Loucy (cell line): ENCODE measurements at regions not wholly inside any gene's neighbourhood (a gene's known extent, or its start where the extent isn't known, plus 50 kb on each side); places are given as distances from the start of the nearest gene placed in this dataset.
A peak's percentile ranks its signal among the peaks of the same experiment; 100 is the strongest.

Experiments
- H2AFZ ChIP-seq: fragments of 200-600 bp; sonication (generic); 2 replicates; pipeline ENCODE4 v1.6.0; 2016; ENCODE audit warnings: antibody characterized with exemption, mild to moderate bottlenecking, low read length, moderate library complexity
- H3F3A ChIP-seq: fragments of 200-600 bp; 2 replicates; pipeline ENCODE4 v1.6.0; 2016; ENCODE audit warnings: antibody characterized with exemption, low read depth, mild to moderate bottlenecking
- H3K27me3 ChIP-seq: fragments of 200-600 bp; sonication (generic); 2 replicates; pipeline ENCODE4 v1.6.1; 2014; ENCODE audit warnings: low read length, mild to moderate bottlenecking; ENCODE audit not compliant: insufficient read depth, poor library complexity, severe bottlenecking
- H3K36me3 ChIP-seq: fragments of 200-600 bp; sonication (generic); 2 replicates; pipeline ENCODE4 v1.6.1; 2016; ENCODE audit warnings: low read length; ENCODE audit not compliant: insufficient read depth
- H3K4me1 ChIP-seq: fragments of 200-600 bp; sonication (generic); 2 replicates; pipeline ENCODE4 v1.5.1; 2014; ENCODE audit warnings: low read length, mild to moderate bottlenecking; ENCODE audit not compliant: insufficient read depth, poor library complexity, severe bottlenecking
- H3K4me2 ChIP-seq: fragments of 200-600 bp; sonication (generic); 2 replicates; pipeline ENCODE4 v1.6.0; 2014; ENCODE audit warnings: antibody characterized with exemption, low read length, low read depth, mild to moderate bottlenecking; ENCODE audit not compliant: poor library complexity, severe bottlenecking
- H3K4me3 ChIP-seq: fragments of 200-600 bp; sonication (generic); 2 replicates; pipeline ENCODE4 v1.5.1; 2014; ENCODE audit warnings: low read length, mild to moderate bottlenecking, mixed read lengths; ENCODE audit not compliant: poor library complexity, severe bottlenecking
- H3K79me2 ChIP-seq: fragments of 200-600 bp; sonication (generic); 2 replicates; pipeline ENCODE4 v1.6.1; 2014; ENCODE audit warnings: low read length; ENCODE audit not compliant: insufficient read depth
- H3K9ac ChIP-seq: fragments of 200-600 bp; sonication (generic); 2 replicates; pipeline ENCODE4 v1.6.0; 2014; ENCODE audit warnings: mild to moderate bottlenecking, low read depth, low read length, moderate library complexity; ENCODE audit not compliant: poor library complexity, severe bottlenecking
- H3K9me2 ChIP-seq: fragments of 200-600 bp; sonication (generic); replicated peaks from 2 replicates; pipeline ENCODE4 v1.6.1; 2016; ENCODE audit warnings: low read depth, low read length, mixed read lengths
- H3K9me3 ChIP-seq: fragments of 200-600 bp; sonication (generic); 2 replicates; pipeline ENCODE4 v1.6.1; 2014; ENCODE audit warnings: mild to moderate bottlenecking, antibody characterized with exemption, low read length, low read depth; ENCODE audit not compliant: insufficient read depth
- H4K20me1 ChIP-seq: fragments of 200-600 bp; sonication (generic); 2 replicates; pipeline ENCODE4 v1.6.0; 2014; ENCODE audit warnings: antibody characterized with exemption, low read length, mild to moderate bottlenecking; ENCODE audit not compliant: insufficient read depth, poor library complexity, severe bottlenecking
- CTCF ChIP-seq: fragments of 200-600 bp; sonication (generic); conservative IDR thresholded peaks from 2 replicates; pipeline ENCODE4 v1.5.1; 2014; ENCODE audit warnings: mild to moderate bottlenecking, antibody characterized with exemption, low read length
- EZH2phosphoT487 ChIP-seq: fragments of 200-600 bp; IDR thresholded peaks from 2 replicates; pipeline ENCODE4 v1.6.1; 2018; ENCODE audit warnings: antibody characterized with exemption, mild to moderate bottlenecking, moderate library complexity, borderline replicate concordance

GRCh38 chr3:166052440-166052839 lies 215.2 kb upstream of the BCHE start:
- Histone ChIP-seq H3K9me3 (no peaks in the 10 kb centered on the region), H3K4me2 (no peak overlapping the region), H3F3A (no peaks in the 10 kb centered on the region), H3K9ac (no peak overlapping the region), H3K36me3 (no peaks in the 10 kb centered on the region), H3K4me1 (no peaks in the 10 kb centered on the region), H2AFZ (no peak overlapping the region), H3K9me2 (no peaks in the 10 kb centered on the region), H3K79me2 (no peaks in the 10 kb centered on the region), H3K4me3 (no peak overlapping the region), H3K27me3 (no peaks in the 10 kb centered on the region), H4K20me1 (no peaks in the 10 kb centered on the region)
- TF ChIP-seq EZH2phosphoT487 (no peak), CTCF (no peak; the same call in 1 of the 2 replicates)

GRCh38 chr3:166029507-166029906 lies 192.3 kb upstream of the BCHE start:
- TF ChIP-seq CTCF (no peak), EZH2phosphoT487 (no peak)
- no peak overlapping the region for H3K4me3 ChIP-seq
- H3F3A ChIP-seq, result no peaks in the 10 kb centered on the region
- no peaks in the 10 kb centered on the region for H3K36me3 ChIP-seq
- H3K4me2 ChIP-seq, result no peak overlapping the region
- no peaks in the 10 kb centered on the region for H3K27me3 ChIP-seq
- no peaks in the 10 kb centered on the region for H3K9me3 ChIP-seq
- H3K9me2 ChIP-seq, result no peaks in the 10 kb centered on the region
- no peak overlapping the region for H3K9ac ChIP-seq
- no peak overlapping the region for H2AFZ ChIP-seq
- no peaks in the 10 kb centered on the region for H3K4me1 ChIP-seq
- H4K20me1 ChIP-seq, result no peaks in the 10 kb centered on the region
- no peaks in the 10 kb centered on the region for H3K79me2 ChIP-seq

GRCh38 chr3:166013073-166013679 lies 176.0 kb upstream of the BCHE start:
- Histone ChIP-seq H3K4me1 (no peaks in the 10 kb centered on the region), H3K36me3 (no peaks in the 10 kb centered on the region), H3K9me3 (no peaks in the 10 kb centered on the region), H3F3A (no peaks in the 10 kb centered on the region), H4K20me1 (peaks cover 2% of the 10 kb centered on the region), H3K9ac (no peak overlapping the region), H3K27me3 (no peaks in the 10 kb centered on the region), H3K4me2 (no peak overlapping the region), H2AFZ (no peak overlapping the region), H3K9me2 (no peaks in the 10 kb centered on the region), H3K4me3 (no peak overlapping the region), H3K79me2 (no peaks in the 10 kb centered on the region)
- TF ChIP-seq CTCF (peak; percentile 67), EZH2phosphoT487 (no peak)
